Parathyroid adenoma (tissue), 2 donors: ENCODE measurements at regions not wholly inside any gene's neighbourhood (a gene's known extent, or its start where the extent isn't known, plus 50 kb on each side); places are given as distances from the start of the nearest gene placed in this dataset.

ENCODE experiments used
- H2AFZ ChIP-seq: fragments of 300-600 bp; sonication (generic); one replicate; pipeline ENCODE4 v1.7.0; 2017; ENCODE audit warnings: antibody characterized with exemption, mild to moderate bottlenecking
- H3K27ac ChIP-seq: fragments of 300-600 bp; sonication (generic); one replicate; pipeline ENCODE4 v1.7.0; 2017
- H3K27me3 ChIP-seq: fragments of 300-600 bp; sonication (generic); one replicate; pipeline ENCODE4 v1.7.0; 2017; ENCODE audit warnings: low read length; ENCODE audit not compliant: control insufficient read depth, insufficient read depth
- H3K36me3 ChIP-seq: fragments of 300-600 bp; sonication (generic); one replicate; pipeline ENCODE4 v1.7.0; 2017; ENCODE audit warnings: low read length; ENCODE audit not compliant: control insufficient read depth, insufficient read depth
- H3K4me1 ChIP-seq: fragments of 300-600 bp; sonication (generic); one replicate; pipeline ENCODE4 v1.7.0; 2017; ENCODE audit warnings: control low read depth
- H3K4me2 ChIP-seq: fragments of 300-600 bp; sonication (generic); one replicate; pipeline ENCODE4 v1.7.0; 2017; ENCODE audit warnings: low read length
- H3K4me3 ChIP-seq: fragments of 300-600 bp; sonication (generic); one replicate; pipeline ENCODE4 v1.7.0; 2017; ENCODE audit warnings: low read depth, low read length
- H3K79me2 ChIP-seq: fragments of 300-600 bp; sonication (generic); one replicate; pipeline ENCODE4 v1.7.0; 2017; ENCODE audit warnings: control low read depth
- H3K9ac ChIP-seq: fragments of 300-600 bp; sonication (generic); one replicate; pipeline ENCODE4 v1.7.0; 2017; ENCODE audit warnings: mild to moderate bottlenecking
- H3K9me3 ChIP-seq: fragments of 300-600 bp; sonication (generic); one replicate; pipeline ENCODE4 v1.7.0; 2017; ENCODE audit warnings: low read length; ENCODE audit not compliant: control insufficient read depth
- TF ChIP-seq, protein P1 (sequence below): fragments of 300-600 bp; sonication (generic); IDR thresholded peaks from one replicate; pipeline ENCODE4 v1.7.0; 2017; ENCODE audit warnings: antibody characterized with exemption, mild to moderate bottlenecking
- donor health status: primary hyperparathyroidism.

DNA sequence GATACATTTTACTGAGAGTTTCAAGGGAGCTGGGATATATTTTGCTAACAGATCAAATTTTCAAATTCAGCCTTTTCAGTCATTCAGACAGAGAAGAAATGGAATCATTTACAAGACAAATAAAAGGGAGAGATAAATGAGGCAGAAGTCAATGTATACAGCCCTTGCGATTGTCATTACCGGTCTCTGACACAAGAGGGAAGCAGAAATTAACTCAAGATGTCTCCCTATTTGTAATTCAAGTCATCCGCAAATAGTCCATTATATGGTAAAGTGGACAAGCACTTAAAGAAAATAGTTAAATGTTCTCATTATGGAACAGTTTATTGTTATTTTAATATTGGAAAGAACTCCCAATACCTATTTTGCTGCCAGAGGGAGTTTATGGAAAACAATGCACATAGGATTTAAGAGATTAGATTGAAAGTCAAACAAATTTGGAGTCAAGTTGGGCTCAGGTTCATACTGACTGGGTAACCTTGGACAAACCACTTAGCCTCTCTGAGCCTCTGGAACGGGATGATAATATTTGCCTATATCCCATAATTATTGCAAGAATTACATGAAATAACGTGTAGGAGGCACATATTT lies 89.3 kb upstream of the PRKCQ start:
- H3K4me3 ChIP-seq: no peak overlapping the region
- H2AFZ ChIP-seq: no peak overlapping the region
- H3K4me1 ChIP-seq: no peaks in the 10 kb centered on the region
- no peak overlapping the region for H3K4me2 ChIP-seq
- H3K36me3 ChIP-seq: no peaks in the 10 kb centered on the region
- no peak overlapping the region for H3K27ac ChIP-seq
- H3K79me2 ChIP-seq: no peaks in the 10 kb centered on the region
- TF ChIP-seq, protein P1, sequence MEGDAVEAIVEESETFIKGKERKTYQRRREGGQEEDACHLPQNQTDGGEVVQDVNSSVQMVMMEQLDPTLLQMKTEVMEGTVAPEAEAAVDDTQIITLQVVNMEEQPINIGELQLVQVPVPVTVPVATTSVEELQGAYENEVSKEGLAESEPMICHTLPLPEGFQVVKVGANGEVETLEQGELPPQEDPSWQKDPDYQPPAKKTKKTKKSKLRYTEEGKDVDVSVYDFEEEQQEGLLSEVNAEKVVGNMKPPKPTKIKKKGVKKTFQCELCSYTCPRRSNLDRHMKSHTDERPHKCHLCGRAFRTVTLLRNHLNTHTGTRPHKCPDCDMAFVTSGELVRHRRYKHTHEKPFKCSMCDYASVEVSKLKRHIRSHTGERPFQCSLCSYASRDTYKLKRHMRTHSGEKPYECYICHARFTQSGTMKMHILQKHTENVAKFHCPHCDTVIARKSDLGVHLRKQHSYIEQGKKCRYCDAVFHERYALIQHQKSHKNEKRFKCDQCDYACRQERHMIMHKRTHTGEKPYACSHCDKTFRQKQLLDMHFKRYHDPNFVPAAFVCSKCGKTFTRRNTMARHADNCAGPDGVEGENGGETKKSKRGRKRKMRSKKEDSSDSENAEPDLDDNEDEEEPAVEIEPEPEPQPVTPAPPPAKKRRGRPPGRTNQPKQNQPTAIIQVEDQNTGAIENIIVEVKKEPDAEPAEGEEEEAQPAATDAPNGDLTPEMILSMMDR: peak; percentile 47
- no peaks in the 10 kb centered on the region for H3K9me3 ChIP-seq
- no peak overlapping the region for H3K9ac ChIP-seq
- no peaks in the 10 kb centered on the region for H3K27me3 ChIP-seq

DNA sequence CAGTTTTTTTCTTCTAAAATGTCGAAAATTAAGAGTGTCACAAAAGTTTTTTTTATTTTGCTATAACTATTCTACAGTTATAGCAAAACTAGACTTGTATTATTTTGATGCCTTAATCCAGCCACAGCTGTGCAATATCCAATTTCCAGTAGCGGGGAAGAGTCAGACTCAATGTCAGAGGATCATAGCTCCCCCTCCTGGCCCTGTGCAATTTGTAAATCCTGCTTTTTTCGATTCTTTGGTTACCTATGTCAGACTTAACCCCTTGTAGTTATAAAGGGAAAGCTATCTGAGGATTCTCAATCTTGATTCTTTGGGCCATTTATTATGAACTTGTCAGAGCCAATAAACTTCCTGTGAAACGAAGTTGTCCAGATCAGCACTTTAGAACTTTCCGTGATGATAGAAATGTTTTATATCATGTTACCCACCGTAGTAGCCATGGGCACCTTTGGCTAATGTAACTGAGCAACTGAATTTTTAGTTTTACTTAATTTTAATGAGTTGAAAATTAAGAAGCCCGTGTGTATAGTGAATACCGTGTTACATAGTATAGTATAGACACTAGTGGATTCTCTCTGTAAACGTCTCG lies 87.7 kb upstream of the PRKCQ start:
- Histone ChIP-seq H3K9ac (no peak overlapping the region), H3K4me2 (no peak overlapping the region), H3K27me3 (no peaks in the 10 kb centered on the region), H2AFZ (no peak overlapping the region), H3K79me2 (no peaks in the 10 kb centered on the region), H3K36me3 (no peaks in the 10 kb centered on the region), H3K4me1 (no peaks in the 10 kb centered on the region), H3K27ac (no peak overlapping the region), H3K9me3 (no peaks in the 10 kb centered on the region), H3K4me3 (no peak overlapping the region)
- TF ChIP-seq, protein P1: peak; percentile 31

DNA sequence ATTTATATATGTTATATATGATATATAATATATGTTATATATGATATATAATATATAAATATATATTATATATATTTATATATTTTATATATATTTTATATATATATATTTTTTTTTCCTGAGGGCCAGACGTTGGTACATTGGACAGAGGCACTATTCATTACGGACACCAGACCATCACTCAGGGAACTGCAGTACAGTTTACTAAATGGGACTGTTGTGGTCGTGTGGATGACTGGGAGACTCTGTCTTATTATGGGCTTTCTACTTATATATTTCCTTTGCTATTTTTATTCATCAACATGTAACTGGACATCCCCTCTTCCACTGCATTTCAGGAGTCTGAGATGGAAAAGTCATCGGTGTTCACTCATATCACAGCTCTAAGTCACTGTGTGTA lies 87.1 kb upstream of the PRKCQ start:
- Histone ChIP-seq H3K9ac (no peak overlapping the region), H3K9me3 (no peaks in the 10 kb centered on the region), H3K4me2 (no peak overlapping the region), H3K36me3 (no peaks in the 10 kb centered on the region), H3K27ac (no peak overlapping the region), H3K4me1 (no peaks in the 10 kb centered on the region), H2AFZ (no peak overlapping the region), H3K79me2 (no peaks in the 10 kb centered on the region), H3K4me3 (no peak overlapping the region), H3K27me3 (no peaks in the 10 kb centered on the region)
- TF ChIP-seq, protein P1: no peak

- Histone ChIP-seq H3K27me3 (no peaks in the 10 kb centered on the region), H3K9me3 (no peaks in the 10 kb centered on the region), H3K36me3 (no peaks in the 10 kb centered on the region), H3K9ac (no peak overlapping the region), H3K79me2 (no peaks in the 10 kb centered on the region), H3K4me1 (no peaks in the 10 kb centered on the region), H3K4me3 (no peak overlapping the region), H2AFZ (no peak overlapping the region), H3K27ac (no peak overlapping the region), H3K4me2 (no peak overlapping the region)
- TF ChIP-seq, protein P1: no peak
Observed at GRCh38 chr10:6665847-6666246, 85.8 kb upstream of the PRKCQ start.

- TF ChIP-seq, protein P1: no peak
- Histone ChIP-seq H3K36me3 (no peaks in the 10 kb centered on the region), H3K27me3 (no peaks in the 10 kb centered on the region), H3K9ac (no peak overlapping the region), H3K4me3 (no peak overlapping the region), H2AFZ (no peak overlapping the region), H3K4me1 (no peaks in the 10 kb centered on the region), H3K9me3 (no peaks in the 10 kb centered on the region), H3K4me2 (no peak overlapping the region), H3K79me2 (no peaks in the 10 kb centered on the region), H3K27ac (no peak overlapping the region)
Observed at GRCh38 chr10:6660460-6660859, 80.4 kb upstream of the PRKCQ start.
